ENCODE measurements at regions not wholly inside any gene's neighbourhood (a gene's known extent, or its start where the extent isn't known, plus 50 kb on each side); places are given as distances from the start of the nearest gene placed in this dataset.

- TF ChIP-seq CTCF (IDR thresholded peaks at IDR 0.05; ENCODE audit: poor library complexity) = no peak
- TF ChIP-seq EZH2 (IDR thresholded peaks at IDR 0.05; ENCODE audit: borderline replicate concordance) = no peak
These were observed 50.0 kb upstream of the CELF2 start for GRCh38 chr10:10967581-10968256.
